ENCODE measurements at regions not wholly inside any gene's neighbourhood (a gene's known extent, or its start where the extent isn't known, plus 50 kb on each side); places are given as distances from the start of the nearest gene placed in this dataset.
"Not testable (repeated sequence)": the region's sequence is repeated elsewhere in the genome, so short reads cannot be mapped to it uniquely, and the experiment has no call there.

DNA sequence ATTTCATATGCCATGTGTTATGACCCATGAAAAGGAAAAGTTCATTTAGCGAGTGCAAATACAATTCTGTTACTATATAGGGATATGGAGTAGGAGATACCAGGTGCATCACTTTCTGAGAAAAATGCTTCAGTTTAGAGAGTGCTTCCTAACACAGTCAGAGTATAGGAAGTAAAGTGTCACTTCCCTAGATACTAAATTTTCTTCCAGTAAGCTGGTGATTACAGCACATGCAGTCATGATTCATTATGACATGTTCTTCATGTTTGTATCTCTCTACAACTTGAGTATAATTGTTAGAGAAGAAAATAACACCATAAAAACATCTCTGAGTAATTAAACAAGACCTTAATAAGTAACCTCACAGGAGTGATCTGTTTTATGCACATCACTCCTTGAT lies 837.0 kb downstream of the DNAH5 start:
- no peaks in the 10 kb centered on the region for H3K27me3 ChIP-seq (ENCODE audit: insufficient read depth, poor library complexity, severe bottlenecking)
- H3K4me3 ChIP-seq (replicated peaks; ENCODE audit: insufficient read depth, low read length) = no peak overlapping the region
- no peak for TF ChIP-seq SPI1 (IDR thresholded peaks at IDR 0.05; ENCODE audit: borderline replicate concordance, low read depth)
- TF ChIP-seq POLR2AphosphoS5 (IDR thresholded peaks at IDR 0.05; ENCODE audit: low read depth) = no peak
- TF ChIP-seq GABPA (IDR thresholded peaks at IDR 0.05; ENCODE audit: low read depth) = no peak
- TF ChIP-seq, protein P1, sequence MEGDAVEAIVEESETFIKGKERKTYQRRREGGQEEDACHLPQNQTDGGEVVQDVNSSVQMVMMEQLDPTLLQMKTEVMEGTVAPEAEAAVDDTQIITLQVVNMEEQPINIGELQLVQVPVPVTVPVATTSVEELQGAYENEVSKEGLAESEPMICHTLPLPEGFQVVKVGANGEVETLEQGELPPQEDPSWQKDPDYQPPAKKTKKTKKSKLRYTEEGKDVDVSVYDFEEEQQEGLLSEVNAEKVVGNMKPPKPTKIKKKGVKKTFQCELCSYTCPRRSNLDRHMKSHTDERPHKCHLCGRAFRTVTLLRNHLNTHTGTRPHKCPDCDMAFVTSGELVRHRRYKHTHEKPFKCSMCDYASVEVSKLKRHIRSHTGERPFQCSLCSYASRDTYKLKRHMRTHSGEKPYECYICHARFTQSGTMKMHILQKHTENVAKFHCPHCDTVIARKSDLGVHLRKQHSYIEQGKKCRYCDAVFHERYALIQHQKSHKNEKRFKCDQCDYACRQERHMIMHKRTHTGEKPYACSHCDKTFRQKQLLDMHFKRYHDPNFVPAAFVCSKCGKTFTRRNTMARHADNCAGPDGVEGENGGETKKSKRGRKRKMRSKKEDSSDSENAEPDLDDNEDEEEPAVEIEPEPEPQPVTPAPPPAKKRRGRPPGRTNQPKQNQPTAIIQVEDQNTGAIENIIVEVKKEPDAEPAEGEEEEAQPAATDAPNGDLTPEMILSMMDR (IDR thresholded peaks at IDR 0.05; ENCODE audit: insufficient read depth, low read length) = no peak
- TF ChIP-seq, protein P2, sequence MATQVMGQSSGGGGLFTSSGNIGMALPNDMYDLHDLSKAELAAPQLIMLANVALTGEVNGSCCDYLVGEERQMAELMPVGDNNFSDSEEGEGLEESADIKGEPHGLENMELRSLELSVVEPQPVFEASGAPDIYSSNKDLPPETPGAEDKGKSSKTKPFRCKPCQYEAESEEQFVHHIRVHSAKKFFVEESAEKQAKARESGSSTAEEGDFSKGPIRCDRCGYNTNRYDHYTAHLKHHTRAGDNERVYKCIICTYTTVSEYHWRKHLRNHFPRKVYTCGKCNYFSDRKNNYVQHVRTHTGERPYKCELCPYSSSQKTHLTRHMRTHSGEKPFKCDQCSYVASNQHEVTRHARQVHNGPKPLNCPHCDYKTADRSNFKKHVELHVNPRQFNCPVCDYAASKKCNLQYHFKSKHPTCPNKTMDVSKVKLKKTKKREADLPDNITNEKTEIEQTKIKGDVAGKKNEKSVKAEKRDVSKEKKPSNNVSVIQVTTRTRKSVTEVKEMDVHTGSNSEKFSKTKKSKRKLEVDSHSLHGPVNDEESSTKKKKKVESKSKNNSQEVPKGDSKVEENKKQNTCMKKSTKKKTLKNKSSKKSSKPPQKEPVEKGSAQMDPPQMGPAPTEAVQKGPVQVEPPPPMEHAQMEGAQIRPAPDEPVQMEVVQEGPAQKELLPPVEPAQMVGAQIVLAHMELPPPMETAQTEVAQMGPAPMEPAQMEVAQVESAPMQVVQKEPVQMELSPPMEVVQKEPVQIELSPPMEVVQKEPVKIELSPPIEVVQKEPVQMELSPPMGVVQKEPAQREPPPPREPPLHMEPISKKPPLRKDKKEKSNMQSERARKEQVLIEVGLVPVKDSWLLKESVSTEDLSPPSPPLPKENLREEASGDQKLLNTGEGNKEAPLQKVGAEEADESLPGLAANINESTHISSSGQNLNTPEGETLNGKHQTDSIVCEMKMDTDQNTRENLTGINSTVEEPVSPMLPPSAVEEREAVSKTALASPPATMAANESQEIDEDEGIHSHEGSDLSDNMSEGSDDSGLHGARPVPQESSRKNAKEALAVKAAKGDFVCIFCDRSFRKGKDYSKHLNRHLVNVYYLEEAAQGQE (IDR thresholded peaks at IDR 0.05; ENCODE audit: insufficient replicate concordance, low read depth) = no peak
- DNase-seq (ENCODE audit: low read depth in 1 of 2, low spot score in 1 of 2) = no peak
- H3K27ac ChIP-seq (replicated peaks) = no peak overlapping the region

DNA sequence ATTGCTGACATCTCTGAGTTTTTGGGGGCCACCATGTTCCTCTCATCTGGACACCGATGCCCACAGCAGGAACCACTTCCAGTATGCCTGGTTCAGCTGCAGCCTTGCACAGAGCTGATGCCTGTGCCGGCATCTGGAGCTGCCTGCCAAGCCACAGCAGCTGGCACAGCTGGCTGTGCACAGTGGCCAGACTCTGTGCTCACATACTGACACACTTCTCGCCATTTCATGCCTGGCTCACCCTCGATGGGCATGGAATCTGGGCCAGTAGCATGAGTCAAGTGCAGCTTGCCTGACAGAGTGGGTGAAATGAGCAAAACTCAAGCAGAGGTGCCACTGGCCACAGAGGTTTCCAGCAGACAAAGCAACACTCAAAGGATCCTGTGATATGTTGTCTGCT lies 863.4 kb downstream of the DNAH5 start:
- Histone ChIP-seq H3K4me3 (replicated peaks; ENCODE audit: insufficient read depth, low read length) (no peak overlapping the region), H3K27me3 (ENCODE audit: insufficient read depth, poor library complexity, severe bottlenecking) (no peaks in the 10 kb centered on the region), H3K27ac (replicated peaks) (no peak overlapping the region)
- TF ChIP-seq, protein P1 (IDR thresholded peaks at IDR 0.05; ENCODE audit: insufficient read depth, low read length) = no peak
- TF ChIP-seq GABPA (IDR thresholded peaks at IDR 0.05; ENCODE audit: low read depth) (no peak), SPI1 (IDR thresholded peaks at IDR 0.05; ENCODE audit: borderline replicate concordance, low read depth) (no peak), POLR2AphosphoS5 (IDR thresholded peaks at IDR 0.05; ENCODE audit: low read depth) (no peak)
- TF ChIP-seq, protein P2 (IDR thresholded peaks at IDR 0.05; ENCODE audit: insufficient replicate concordance, low read depth) = no peak
- DNase-seq (ENCODE audit: low read depth in 1 of 2, low spot score in 1 of 2) = no peak

DNA sequence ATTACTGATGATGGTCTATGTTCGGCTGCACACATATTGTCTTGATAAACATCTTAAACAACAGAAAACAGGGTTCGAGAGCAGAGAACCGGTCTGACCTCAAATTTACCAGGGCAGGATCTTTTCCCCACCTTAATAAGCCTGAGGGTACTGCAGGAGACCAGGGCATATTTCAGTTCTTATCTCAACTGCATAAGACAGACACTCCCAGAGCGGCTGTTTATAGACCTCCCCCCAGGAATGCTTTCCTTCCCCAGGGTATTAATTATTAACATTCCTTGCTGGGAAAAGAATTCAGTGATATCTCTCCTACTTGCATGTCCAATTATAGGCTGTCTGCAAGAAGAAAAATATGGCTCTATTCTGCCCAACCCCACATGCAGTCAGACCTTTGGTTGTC lies 871.6 kb downstream of the DNAH5 start:
- H3K27ac ChIP-seq (replicated peaks); H3K4me3 ChIP-seq (replicated peaks; ENCODE audit: insufficient read depth, low read length); H3K27me3 ChIP-seq (ENCODE audit: insufficient read depth, poor library complexity, severe bottlenecking); DNase-seq (ENCODE audit: low read depth in 1 of 2, low spot score in 1 of 2): not testable (repeated sequence)

DNA sequence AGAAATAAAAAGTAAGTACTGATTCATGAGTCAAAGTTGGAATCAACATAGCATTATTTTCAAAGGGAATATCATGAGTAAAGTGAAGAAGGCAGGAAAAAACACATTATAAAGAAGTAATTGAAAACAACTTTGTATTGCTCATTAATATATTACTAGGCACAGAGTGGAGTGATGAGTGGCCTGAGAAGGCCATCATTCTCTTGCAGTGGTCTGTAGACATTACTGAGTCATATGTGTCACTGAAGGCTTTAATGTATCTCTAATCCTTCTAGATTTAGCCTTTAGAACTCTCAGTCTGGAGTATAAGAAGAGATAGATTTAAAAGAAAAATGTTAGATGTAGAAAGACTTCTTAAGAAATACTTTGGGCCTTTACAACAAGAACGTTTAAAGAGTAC lies 881.4 kb downstream of the DNAH5 start:
- DNase-seq (ENCODE audit: low read depth in 1 of 2, low spot score in 1 of 2) = no peak
- Histone ChIP-seq H3K27ac (replicated peaks) (no peak overlapping the region), H3K27me3 (ENCODE audit: insufficient read depth, poor library complexity, severe bottlenecking) (no peaks in the 10 kb centered on the region), H3K4me3 (replicated peaks; ENCODE audit: insufficient read depth, low read length) (no peak overlapping the region)
- TF ChIP-seq POLR2AphosphoS5 (IDR thresholded peaks at IDR 0.05; ENCODE audit: low read depth) = no peak
- no peak for TF ChIP-seq SPI1 (IDR thresholded peaks at IDR 0.05; ENCODE audit: borderline replicate concordance, low read depth)
- TF ChIP-seq, protein P2 (IDR thresholded peaks at IDR 0.05; ENCODE audit: insufficient replicate concordance, low read depth) = no peak
- TF ChIP-seq, protein P1 (IDR thresholded peaks at IDR 0.05; ENCODE audit: insufficient read depth, low read length) = no peak
